ENCODE measurements at regions not wholly inside any gene's neighbourhood (a gene's known extent, or its start where the extent isn't known, plus 50 kb on each side); places are given as distances from the start of the nearest gene placed in this dataset.

DNA sequence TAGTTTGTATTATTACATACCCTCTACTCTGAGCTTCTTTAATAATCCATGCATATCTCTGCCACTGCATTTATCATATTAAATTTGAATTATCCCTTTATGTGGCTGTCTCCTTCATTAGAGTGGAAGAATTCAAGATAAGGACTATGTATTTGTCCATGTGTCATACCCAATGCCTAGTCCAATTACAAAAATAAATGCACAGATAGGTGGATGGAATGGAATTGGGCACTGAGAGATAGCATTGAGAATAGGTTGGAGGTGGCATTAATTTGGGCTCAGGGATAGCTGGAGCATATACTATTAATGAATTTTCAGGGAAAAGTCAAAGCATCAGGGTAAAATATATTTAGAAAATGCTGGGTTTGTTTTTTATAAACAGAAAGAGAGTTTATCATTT, 893.2 kb downstream of the EPHA4 start:
- no peaks in the 10 kb centered on the region for H3F3A ChIP-seq (ENCODE audit: low read length, unreplicated experiment)
- H3K9ac ChIP-seq (ENCODE audit: low read length) = no peak overlapping the region
- no peaks in the 10 kb centered on the region for H4K20me1 ChIP-seq (ENCODE audit: low read length)
- ATAC-seq (no peak), DNase-seq (no peak)
- intact Hi-C loops (cut with micrococcal nuclease) = no loop called here
- no peaks in the 10 kb centered on the region for H3K9me2 ChIP-seq (replicated peaks; ENCODE audit: low read length)
- no peak overlapping the region for H3K4me2 ChIP-seq (ENCODE audit: low read length)
- BruUV-seq (replicated peaks) = no TSS peak
- H3K27ac ChIP-seq (ENCODE audit: low read length) = no peak overlapping the region
- H3K9me3 ChIP-seq (ENCODE audit: low read length) = no peaks in the 10 kb centered on the region
- TF ChIP-seq EZH2 (IDR thresholded peaks at IDR 0.05; ENCODE audit: low read length, unreplicated experiment) = no peak
- no peak for TF ChIP-seq EZH2phosphoT487 (IDR thresholded peaks at IDR 0.05; ENCODE audit: borderline replicate concordance, low read length)
- H3K79me2 ChIP-seq (ENCODE audit: low read length) = no peaks in the 10 kb centered on the region
- ChIA-PET CTCF (no interaction called here), POLR2A (ENCODE audit: unreplicated experiment) (no interaction called here)
- H3K4me1 ChIP-seq (ENCODE audit: insufficient read depth, low read length) = peaks cover 6% of the 10 kb centered on the region; the same call in 1 of the 2 replicates
- H3K27me3 ChIP-seq (ENCODE audit: low read length) = no peaks in the 10 kb centered on the region
- no peaks in the 10 kb centered on the region for H3K36me3 ChIP-seq (ENCODE audit: low read depth, low read length)
- H2AFZ ChIP-seq (ENCODE audit: low read length) = no peak overlapping the region
- no peak overlapping the region for H3K4me3 ChIP-seq (ENCODE audit: low read length)

- Histone ChIP-seq H4K20me1 (ENCODE audit: low read length) (no peaks in the 10 kb centered on the region), H3K36me3 (ENCODE audit: low read depth, low read length) (no peaks in the 10 kb centered on the region), H3K27me3 (ENCODE audit: low read length) (no peaks in the 10 kb centered on the region), H3K79me2 (ENCODE audit: low read length) (no peaks in the 10 kb centered on the region), H3K9me3 (ENCODE audit: low read length) (no peaks in the 10 kb centered on the region), H3K4me1 (ENCODE audit: insufficient read depth, low read length) (peaks cover 6% of the 10 kb centered on the region; the same call in 1 of the 2 replicates), H3K4me3 (ENCODE audit: low read length) (no peak overlapping the region), H3K9me2 (replicated peaks; ENCODE audit: low read length) (no peaks in the 10 kb centered on the region), H3F3A (ENCODE audit: low read length, unreplicated experiment) (no peaks in the 10 kb centered on the region), H3K9ac (ENCODE audit: low read length) (no peak overlapping the region), H3K4me2 (ENCODE audit: low read length) (no peak overlapping the region), H2AFZ (ENCODE audit: low read length) (no peak overlapping the region), H3K27ac (ENCODE audit: low read length) (0 out of 2 replicates have a peak overlapping the region, but pooled peaks have one; percentile 1)
- TF ChIP-seq EZH2 (IDR thresholded peaks at IDR 0.05; ENCODE audit: low read length, unreplicated experiment) (no peak), EZH2phosphoT487 (IDR thresholded peaks at IDR 0.05; ENCODE audit: borderline replicate concordance, low read length) (no peak)
- TF ChIP-seq, protein P1, sequence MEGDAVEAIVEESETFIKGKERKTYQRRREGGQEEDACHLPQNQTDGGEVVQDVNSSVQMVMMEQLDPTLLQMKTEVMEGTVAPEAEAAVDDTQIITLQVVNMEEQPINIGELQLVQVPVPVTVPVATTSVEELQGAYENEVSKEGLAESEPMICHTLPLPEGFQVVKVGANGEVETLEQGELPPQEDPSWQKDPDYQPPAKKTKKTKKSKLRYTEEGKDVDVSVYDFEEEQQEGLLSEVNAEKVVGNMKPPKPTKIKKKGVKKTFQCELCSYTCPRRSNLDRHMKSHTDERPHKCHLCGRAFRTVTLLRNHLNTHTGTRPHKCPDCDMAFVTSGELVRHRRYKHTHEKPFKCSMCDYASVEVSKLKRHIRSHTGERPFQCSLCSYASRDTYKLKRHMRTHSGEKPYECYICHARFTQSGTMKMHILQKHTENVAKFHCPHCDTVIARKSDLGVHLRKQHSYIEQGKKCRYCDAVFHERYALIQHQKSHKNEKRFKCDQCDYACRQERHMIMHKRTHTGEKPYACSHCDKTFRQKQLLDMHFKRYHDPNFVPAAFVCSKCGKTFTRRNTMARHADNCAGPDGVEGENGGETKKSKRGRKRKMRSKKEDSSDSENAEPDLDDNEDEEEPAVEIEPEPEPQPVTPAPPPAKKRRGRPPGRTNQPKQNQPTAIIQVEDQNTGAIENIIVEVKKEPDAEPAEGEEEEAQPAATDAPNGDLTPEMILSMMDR (conservative IDR thresholded peaks at IDR 0.05; ENCODE audit: low read depth, low read length) = no peak
- peak; percentile 81 for DNase-seq
- no TSS peak for BruUV-seq (replicated peaks)
- CTCF ChIA-PET = interaction anchor here (0.7 kb wide), 1 partner anchor 168 kb away, joined by 4 read pairs; no protein-coding TSS in a partner anchor
- intact Hi-C loops (cut with micrococcal nuclease) = loop anchor here (1.0 to 10.0 kb wide), 6 partner anchors 178 to 945 kb away; no protein-coding TSS in a partner anchor
- ATAC-seq = peak; percentile 96
- POLR2A ChIA-PET (ENCODE audit: unreplicated experiment) = interaction anchor here (0.7 kb wide), 1 partner anchor 180 kb away, joined by 12 read pairs; no protein-coding TSS in a partner anchor
These were observed 889.5 kb downstream of the EPHA4 start for GRCh38 chr2:220682616-220683015.

GRCh38 chr2:220684099-220684498, 888.0 kb downstream of the EPHA4 start:
- DNase-seq = no peak

More at GRCh38 chr2:220684099-220684498, 888.0 kb downstream of the EPHA4 start:
- Histone ChIP-seq H2AFZ (ENCODE audit: low read length) (no peak overlapping the region), H3K79me2 (ENCODE audit: low read length) (no peaks in the 10 kb centered on the region), H3K9me2 (replicated peaks; ENCODE audit: low read length) (no peaks in the 10 kb centered on the region), H4K20me1 (ENCODE audit: low read length) (no peaks in the 10 kb centered on the region), H3K4me2 (ENCODE audit: low read length) (no peak overlapping the region), H3F3A (ENCODE audit: low read length, unreplicated experiment) (no peaks in the 10 kb centered on the region), H3K4me3 (ENCODE audit: low read length) (no peak overlapping the region), H3K4me1 (ENCODE audit: insufficient read depth, low read length) (peaks cover 6% of the 10 kb centered on the region; the same call in 1 of the 2 replicates), H3K27me3 (ENCODE audit: low read length) (no peaks in the 10 kb centered on the region), H3K36me3 (ENCODE audit: low read depth, low read length) (no peaks in the 10 kb centered on the region), H3K27ac (ENCODE audit: low read length) (no peak overlapping the region), H3K9me3 (ENCODE audit: low read length) (no peaks in the 10 kb centered on the region), H3K9ac (ENCODE audit: low read length) (no peak overlapping the region)
- ATAC-seq = no peak
- intact Hi-C loops (cut with micrococcal nuclease) = loop anchor here (5.0 to 10.0 kb wide), 5 partner anchors 179 to 517 kb away; no protein-coding TSS in a partner anchor
- no TSS peak for BruUV-seq (replicated peaks)
- ChIA-PET CTCF (no interaction called here), POLR2A (ENCODE audit: unreplicated experiment) (no interaction called here)
- TF ChIP-seq, protein P1 (conservative IDR thresholded peaks at IDR 0.05; ENCODE audit: low read depth, low read length) = no peak
- TF ChIP-seq EZH2 (IDR thresholded peaks at IDR 0.05; ENCODE audit: low read length, unreplicated experiment) = no peak
